K562 (cell line): ENCODE measurements at regions not wholly inside any gene's neighbourhood (a gene's known extent, or its start where the extent isn't known, plus 50 kb on each side); places are given as distances from the start of the nearest gene placed in this dataset.

Experiments used
- ATAC-seq: fragments of 200-7000 bp; cut with Tn5 transposase; 3 replicates; pipeline ENCODE4 v1.9.1; 2020; ENCODE audit warnings: moderate library complexity
- BruUV-seq: library from RNA; stranded (reverse); fragments of 400-500 nt; replicated peaks from 2 replicates; lab custom pipeline; 2021; lab: Mats Ljungman, UMichigan
- CTCF ChIA-PET: fragments of 300-600 bp; formaldehyde crosslinking; extraction: SDS; loops from one replicate; lab custom pipeline; 2021; ENCODE audit warnings: low intra/inter-chr PET ratio; lab: Yijun Ruan, JAX
- POLR2A ChIA-PET: fragments of 300-600, 350-650 bp; sonication (Branson Sonifier 250); formaldehyde crosslinking; extraction: SDS; loops from one replicate; lab custom pipeline; 2021; ENCODE audit warnings: antibody characterized with exemption, inconsistent platforms; lab: Yijun Ruan, JAX
- DNase-seq, 4 experiments: peaks; one replicate each; pipeline versions ENCODE4 v3.0.0 to v3.0.0-alpha.2; 2011 to 2018; ENCODE audit warnings: low spot score in 3 of 4, mixed read lengths in 3 of 4; ENCODE audit errors: extremely low read depth in 1 of 4
- FAIRE-seq: peaks from 2 replicates; lab custom pipeline; 2011; peaks lifted over from hg19 to GRCh38; lab: Jason Lieb, UNC
- H2AFZ ChIP-seq: 2 replicates; pipeline ENCODE4 v1.6.0; 2011; ENCODE audit warnings: low read depth, low read length, control low read depth, inconsistent platforms
- H3K27ac ChIP-seq: fragments of 200-600 bp; 3 replicates; pipeline ENCODE4 v1.8.0; 2011; ENCODE audit warnings: low read depth, mild to moderate bottlenecking, control low read depth, inconsistent platforms, low read length, moderate library complexity, mixed read lengths; ENCODE audit errors: extremely low read depth
- H3K27me3 ChIP-seq, 2 experiments: fragments of 300-600 bp in 1 of 2; 2 replicates in 1 of 2; 3 replicates in 1 of 2; pipeline versions ENCODE4 v1.6.0 to v1.8.0; 2011; ENCODE audit warnings: inconsistent platforms in 2 of 2, low read length in 2 of 2, mild to moderate bottlenecking in 1 of 2, mixed read lengths in 1 of 2, moderate library complexity in 1 of 2; ENCODE audit not compliant: control insufficient read depth in 2 of 2, insufficient read depth in 2 of 2
- H3K36me3 ChIP-seq: fragments of 300-600 bp; 3 replicates; pipeline ENCODE4 v1.8.0; 2011; ENCODE audit warnings: mild to moderate bottlenecking, low read length, inconsistent platforms; ENCODE audit not compliant: control insufficient read depth, insufficient read depth
- H3K4me1 ChIP-seq, 2 experiments: fragments of 200-600 bp in 1 of 2; replicated peaks in 1 of 2; 2 replicates in 1 of 2; 3 replicates in 1 of 2; pipeline versions ENCODE4 v1.5.1 to v1.8.0; 2011; ENCODE audit warnings: inconsistent platforms in 2 of 2, low read length in 2 of 2, mild to moderate bottlenecking in 1 of 2, mixed read lengths in 1 of 2, moderate library complexity in 1 of 2; ENCODE audit not compliant: control insufficient read depth in 2 of 2, insufficient read depth in 2 of 2
- H3K4me2 ChIP-seq: 2 replicates; pipeline ENCODE4 v1.6.1; 2011; ENCODE audit warnings: low read length, control low read depth, inconsistent platforms, mixed read lengths; ENCODE audit not compliant: insufficient read depth
- H3K4me3 ChIP-seq: fragments of 200-600 bp; sonication (generic), shearing (Covaris generic); 2 replicates; pipeline ENCODE4 v1.5.1; 2016; ENCODE audit warnings: control low read depth, inconsistent platforms
- H3K79me2 ChIP-seq: fragments of 200-600 bp; 3 replicates; pipeline ENCODE4 v1.8.0; 2011; ENCODE audit warnings: low read length, inconsistent platforms; ENCODE audit not compliant: control insufficient read depth, insufficient read depth
- H3K9ac ChIP-seq, 2 experiments: 2 replicates each; pipeline versions ENCODE4 v1.6.0 to v1.6.1; 2011; ENCODE audit warnings: low read depth in 2 of 2, low read length in 2 of 2, control low read depth in 1 of 2, inconsistent platforms in 1 of 2, mild to moderate bottlenecking in 1 of 2, mixed read lengths in 1 of 2; ENCODE audit not compliant: insufficient read depth in 1 of 2
- H3K9me1 ChIP-seq: one replicate; pipeline ENCODE4 v1.6.0; 2011; ENCODE audit warnings: inconsistent platforms, mild to moderate bottlenecking, low read length, moderate library complexity; ENCODE audit not compliant: control insufficient read depth, insufficient read depth
- H3K9me3 ChIP-seq: replicated peaks from 2 replicates; pipeline ENCODE4 v1.5.1; 2011; ENCODE audit warnings: low read depth, low read length, inconsistent platforms; ENCODE audit not compliant: control insufficient read depth, insufficient read depth
- H4K20me1 ChIP-seq: replicated peaks from 2 replicates; pipeline ENCODE4 v1.6.1; 2011; ENCODE audit warnings: low read length, inconsistent platforms, mixed read lengths; ENCODE audit not compliant: control insufficient read depth, insufficient read depth
- HDAC8 ChIP-seq: fragments of 450-650 bp; IDR thresholded peaks from 2 replicates; pipeline ENCODE4 v1.6.1; 2016; ENCODE audit warnings: mild to moderate bottlenecking, missing genetic modification characterization, moderate library complexity, missing compliant biosample characterization
- IRF2 ChIP-seq: sonication (generic); formaldehyde crosslinking; IDR thresholded peaks from 2 replicates; pipeline ENCODE4 v1.8.1; 2022; ENCODE audit warnings: mild to moderate bottlenecking, missing genetic modification reagents
- MAX ChIP-seq: sonication (generic); formaldehyde crosslinking; IDR thresholded peaks from 2 replicates; pipeline ENCODE4 v1.9.0; 2022; ENCODE audit warnings: mild to moderate bottlenecking, missing genetic modification reagents
- RAD21 ChIP-seq, 2 experiments: fragments of 250-450 bp in 1 of 2; fragments of 450-650 bp in 1 of 2; sonication (Bioruptor Pico) in 1 of 2; formaldehyde crosslinking in 1 of 2; IDR thresholded peaks in 1 of 2; conservative IDR thresholded peaks in 1 of 2; 2 replicates each; pipeline versions ENCODE4 v1.4.0 to v1.8.0; 2020 to 2022; ENCODE audit warnings: mild to moderate bottlenecking in 2 of 2, moderate library complexity in 1 of 2
- ZNF609 ChIP-seq: sonication (generic); formaldehyde crosslinking; IDR thresholded peaks from 2 replicates; pipeline ENCODE4 v1.8.1; 2023; ENCODE audit warnings: missing genetic modification reagents, mild to moderate bottlenecking, borderline replicate concordance
- ZNF740 ChIP-seq, 3 experiments: fragments of 200-800 bp in 1 of 3; sonication (Bioruptor generic) in 1 of 3; sonication (generic) in 1 of 3; formaldehyde crosslinking in 1 of 3; IDR thresholded peaks; 2 replicates each; pipeline versions ENCODE4 v1.6.1 to v1.8.0; 2016 to 2022; ENCODE audit warnings: mild to moderate bottlenecking in 2 of 3, missing compliant biosample characterization in 2 of 3, missing genetic modification characterization in 2 of 3, missing genetic modification reagents in 1 of 3
- WGBS: fragments of 100-300 bp; shearing (Covaris generic); methylation state at CpG from one replicate; pipeline ENCODE4 v1.1.6; 2016; ENCODE audit warnings: low coverage, mixed read lengths; ENCODE audit not compliant: insufficient coverage; ENCODE audit errors: missing lambda C conversion rate; 5-methylcytosine and 5-hydroxymethylcytosine counted together
- in situ Hi-C: fragments of 300-500 bp; cut with MboI; formaldehyde crosslinking; loops from 4 replicates; pipeline ENCODE4 v1.15.0; 2018; ENCODE audit warnings: inconsistent platforms, mixed read lengths
- intact Hi-C: fragments of 100-400 bp; cut with micrococcal nuclease; formaldehyde crosslinking; loops from 2 replicates; pipeline ENCODE4 v1.14.2; 2022
- TF ChIP-seq, protein P1 (sequence below), 2 experiments: fragments of 450-650 bp in 1 of 2; IDR thresholded peaks; 2 replicates each; pipeline ENCODE4 v1.6.1; 2011 to 2017; ENCODE audit warnings: low read depth in 2 of 2, antibody characterized with exemption in 1 of 2, borderline replicate concordance in 1 of 2, low read length in 1 of 2, mild to moderate bottlenecking in 1 of 2, mixed read lengths in 1 of 2; ENCODE audit not compliant: control insufficient read depth in 1 of 2

DNA sequence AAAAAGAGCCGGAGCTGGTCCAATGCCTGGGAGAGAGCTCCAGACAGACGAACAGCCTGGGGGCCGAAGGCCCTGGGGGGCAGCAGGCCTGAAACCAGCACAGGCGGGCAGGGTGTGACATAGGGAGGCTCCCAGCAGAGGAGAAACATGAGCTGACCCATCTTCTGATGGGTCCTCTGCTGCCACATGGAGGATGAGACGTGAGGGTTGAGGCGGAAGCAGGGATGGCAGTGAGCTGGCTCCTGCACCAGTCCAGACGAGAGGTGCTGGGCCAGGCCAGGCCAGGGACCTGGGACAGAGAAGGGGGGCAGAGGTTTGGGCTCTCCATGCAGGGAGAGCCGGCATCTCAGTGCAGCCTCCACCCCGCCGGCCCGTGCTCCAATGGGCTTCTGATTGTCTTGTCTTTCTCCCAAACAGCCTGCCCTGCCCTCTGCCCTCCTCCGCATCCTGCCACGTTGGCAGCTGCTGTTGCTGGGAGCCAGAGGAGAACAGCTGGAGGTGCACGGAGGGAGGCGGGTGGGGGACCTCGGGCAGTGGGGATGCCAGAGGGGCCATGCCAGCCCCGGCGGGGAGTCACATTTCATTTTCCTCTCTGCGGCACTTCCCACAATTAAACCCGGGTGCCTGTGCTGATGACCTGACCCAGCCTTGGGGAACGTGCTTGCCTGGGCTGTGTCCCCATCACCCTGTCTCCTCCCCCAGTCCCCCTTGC is 139.1 kb upstream of the GSE1 start:
- Histone ChIP-seq H2AFZ (no peak overlapping the region), H3K4me1 (peaks cover 19 to 64% of the 10 kb centered on the region in 2 experiments), H3K4me2 (no peak overlapping the region), H3K36me3 (peaks cover 3% of the 10 kb centered on the region; the same call in 2 of the 3 replicates), H3K27me3 (no peaks in the 10 kb centered on the region), H3K27ac (no peak overlapping the region), H3K9me1 (no peaks in the 10 kb centered on the region), H4K20me1 (peaks cover 24% of the 10 kb centered on the region), H3K9me3 (no peaks in the 10 kb centered on the region), H3K4me3 (no peak overlapping the region), H3K79me2 (peaks cover 21% of the 10 kb centered on the region; the same call in 2 of the 3 replicates), H3K9ac (peak overlapping the region in 1 of 2 experiments; percentile 23; a peak in 1 of 4 replicates)
- WGBS = 81% methylated on average over 19 of the region's 21 CpGs
- no peak for FAIRE-seq
- in situ Hi-C loops (no loop called here), intact Hi-C loops (no loop called here)
- ChIA-PET POLR2A (interaction anchor here (0.7 to 2.6 kb wide), 2 partner anchors 79 to 138 kb away, joined by 3 to 7 read pairs; no protein-coding TSS in a partner anchor), CTCF (no interaction called here)
- no TSS peak for BruUV-seq
- peak in 1 of 4 experiments; percentile 37 for DNase-seq
- ATAC-seq = peak; percentile 14; the same call in 2 of the 3 replicates
- TF ChIP-seq ZNF609 (CRISPR knock-in tag) (no peak), RAD21 (CRISPR knock-in tag; conservative IDR thresholded peaks at IDR 0.05 in 1 of 2, IDR thresholded peaks at IDR 0.05 in 1 of 2) (no peak), IRF2 (CRISPR knock-in tag) (no peak), MAX (CRISPR knock-in tag) (peak; percentile 37; the same call in 1 of the 2 replicates), ZNF740 (CRISPR knock-in tag; IDR thresholded peaks at IDR 0.05) (no peak), ZNF740 (tag; IDR thresholded peaks at IDR 0.05) (no peak), HDAC8 (tag) (no peak)
- TF ChIP-seq, protein P1, sequence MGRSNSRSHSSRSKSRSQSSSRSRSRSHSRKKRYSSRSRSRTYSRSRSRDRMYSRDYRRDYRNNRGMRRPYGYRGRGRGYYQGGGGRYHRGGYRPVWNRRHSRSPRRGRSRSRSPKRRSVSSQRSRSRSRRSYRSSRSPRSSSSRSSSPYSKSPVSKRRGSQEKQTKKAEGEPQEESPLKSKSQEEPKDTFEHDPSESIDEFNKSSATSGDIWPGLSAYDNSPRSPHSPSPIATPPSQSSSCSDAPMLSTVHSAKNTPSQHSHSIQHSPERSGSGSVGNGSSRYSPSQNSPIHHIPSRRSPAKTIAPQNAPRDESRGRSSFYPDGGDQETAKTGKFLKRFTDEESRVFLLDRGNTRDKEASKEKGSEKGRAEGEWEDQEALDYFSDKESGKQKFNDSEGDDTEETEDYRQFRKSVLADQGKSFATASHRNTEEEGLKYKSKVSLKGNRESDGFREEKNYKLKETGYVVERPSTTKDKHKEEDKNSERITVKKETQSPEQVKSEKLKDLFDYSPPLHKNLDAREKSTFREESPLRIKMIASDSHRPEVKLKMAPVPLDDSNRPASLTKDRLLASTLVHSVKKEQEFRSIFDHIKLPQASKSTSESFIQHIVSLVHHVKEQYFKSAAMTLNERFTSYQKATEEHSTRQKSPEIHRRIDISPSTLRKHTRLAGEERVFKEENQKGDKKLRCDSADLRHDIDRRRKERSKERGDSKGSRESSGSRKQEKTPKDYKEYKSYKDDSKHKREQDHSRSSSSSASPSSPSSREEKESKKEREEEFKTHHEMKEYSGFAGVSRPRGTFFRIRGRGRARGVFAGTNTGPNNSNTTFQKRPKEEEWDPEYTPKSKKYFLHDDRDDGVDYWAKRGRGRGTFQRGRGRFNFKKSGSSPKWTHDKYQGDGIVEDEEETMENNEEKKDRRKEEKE (IDR thresholded peaks at IDR 0.05; ENCODE audit: borderline replicate concordance in 1 of 2, control insufficient read depth in 1 of 2, low read depth in 2 of 2, low read length in 1 of 2) = no peak
